Keratinocyte (primary cell): ENCODE measurements at regions not wholly inside any gene's neighbourhood (a gene's known extent, or its start where the extent isn't known, plus 50 kb on each side); places are given as distances from the start of the nearest gene placed in this dataset.
A peak's percentile ranks its signal among the peaks of the same experiment; 100 is the strongest.

Experiments used
- DNase-seq: peaks from one replicate; pipeline ENCODE4 v3.0.0-alpha.2; 2011; ENCODE audit warnings: low read depth, missing footprints, low spot score
- FAIRE-seq: peaks from 2 replicates; lab custom pipeline; 2011; peaks lifted over from hg19 to GRCh38; lab: Jason Lieb, UNC
- H2AFZ ChIP-seq: 2 replicates; pipeline ENCODE4 v1.6.0; 2012; ENCODE audit warnings: low read length, control low read depth, inconsistent platforms; ENCODE audit not compliant: control insufficient read depth
- H3K27ac ChIP-seq: 2 replicates; pipeline ENCODE4 v1.5.1; 2011; ENCODE audit warnings: low read length; ENCODE audit not compliant: control insufficient read depth, insufficient read depth
- H3K27me3 ChIP-seq: 3 replicates; pipeline ENCODE4 v1.6.0; 2011; ENCODE audit warnings: low read length; ENCODE audit not compliant: control insufficient read depth, insufficient read depth; ENCODE audit errors: extremely low read depth
- H3K36me3 ChIP-seq, 2 experiments: 2 replicates in 1 of 2; 3 replicates in 1 of 2; pipeline ENCODE4 v1.5.1; 2011; ENCODE audit warnings: low read length in 2 of 2, mild to moderate bottlenecking in 1 of 2; ENCODE audit not compliant: control insufficient read depth in 2 of 2, insufficient read depth in 2 of 2; ENCODE audit errors: extremely low read depth in 1 of 2
- H3K4me1 ChIP-seq: 3 replicates; pipeline ENCODE4 v1.5.1; 2011; ENCODE audit warnings: low read length; ENCODE audit not compliant: control insufficient read depth, insufficient read depth; ENCODE audit errors: extremely low read depth
- H3K4me2 ChIP-seq: 3 replicates; pipeline ENCODE4 v1.6.0; 2011; ENCODE audit warnings: low read depth, low read length; ENCODE audit not compliant: control insufficient read depth, insufficient read depth; ENCODE audit errors: extremely low read depth
- H3K4me3 ChIP-seq, 3 experiments: fragments of 200-600 bp in 1 of 3; sonication (generic) in 1 of 3; 2 replicates in 2 of 3; 3 replicates in 1 of 3; pipeline ENCODE4 v1.5.1; 2011 to 2016; ENCODE audit warnings: low read length in 3 of 3, mild to moderate bottlenecking in 3 of 3, control low read depth in 2 of 3, inconsistent platforms in 1 of 3, low read depth in 1 of 3, mixed read lengths in 1 of 3, mixed run types in 1 of 3, moderate library complexity in 1 of 3; ENCODE audit not compliant: control insufficient read depth in 2 of 3, insufficient read depth in 2 of 3; ENCODE audit errors: extremely low read depth in 1 of 3
- H3K79me2 ChIP-seq: 2 replicates; pipeline ENCODE4 v1.6.0; 2012; ENCODE audit warnings: low read length; ENCODE audit not compliant: control insufficient read depth, insufficient read depth
- H3K9ac ChIP-seq: 3 replicates; pipeline ENCODE4 v1.6.0; 2011; ENCODE audit warnings: low read length; ENCODE audit not compliant: control insufficient read depth, insufficient read depth; ENCODE audit errors: extremely low read depth
- H3K9me1 ChIP-seq: 3 replicates; pipeline ENCODE4 v1.6.0; 2011; ENCODE audit warnings: low read length; ENCODE audit not compliant: control insufficient read depth, insufficient read depth; ENCODE audit errors: extremely low read depth
- H3K9me3 ChIP-seq: 2 replicates; pipeline ENCODE4 v1.5.1; 2012; ENCODE audit warnings: low read depth, low read length; ENCODE audit not compliant: control insufficient read depth
- H4K20me1 ChIP-seq: 3 replicates; pipeline ENCODE4 v1.6.0; 2011; ENCODE audit warnings: low read length; ENCODE audit not compliant: control insufficient read depth, insufficient read depth; ENCODE audit errors: extremely low read depth
- EZH2 ChIP-seq: IDR thresholded peaks from one replicate; pipeline ENCODE4 v1.6.1; 2012; ENCODE audit warnings: inconsistent platforms, mild to moderate bottlenecking, low read length, moderate library complexity
- dilution Hi-C: fragments of 300-500 bp; cut with MboI; formaldehyde crosslinking; loops from one replicate; pipeline ENCODE4 v1.7.0; 2020; ENCODE audit warnings: low sequenced_read_pairs; ENCODE audit not compliant: extremely low pct_ligation_motif_present
- TF ChIP-seq, protein P1 (sequence below), 3 experiments: IDR thresholded peaks in 1 of 3; conservative IDR thresholded peaks in 1 of 3; optimal IDR thresholded peaks in 1 of 3; 2 replicates in 2 of 3; 3 replicates in 1 of 3; pipeline versions ENCODE3 to v1.5.1; 2011; ENCODE audit warnings: low read length in 3 of 3, mild to moderate bottlenecking in 3 of 3, moderate library complexity in 2 of 3, control low read depth in 1 of 3, inconsistent platforms in 1 of 3; ENCODE audit not compliant: insufficient read depth in 2 of 3; ENCODE audit errors: extremely low read depth in 1 of 3

GRCh38 chr17:34076743-34077631 lies 178.1 kb upstream of the CCL2 start:
- no peaks in the 10 kb centered on the region for H4K20me1 ChIP-seq
- no peaks in the 10 kb centered on the region for H3K4me1 ChIP-seq
- no peak for TF ChIP-seq EZH2
- TF ChIP-seq, protein P1, sequence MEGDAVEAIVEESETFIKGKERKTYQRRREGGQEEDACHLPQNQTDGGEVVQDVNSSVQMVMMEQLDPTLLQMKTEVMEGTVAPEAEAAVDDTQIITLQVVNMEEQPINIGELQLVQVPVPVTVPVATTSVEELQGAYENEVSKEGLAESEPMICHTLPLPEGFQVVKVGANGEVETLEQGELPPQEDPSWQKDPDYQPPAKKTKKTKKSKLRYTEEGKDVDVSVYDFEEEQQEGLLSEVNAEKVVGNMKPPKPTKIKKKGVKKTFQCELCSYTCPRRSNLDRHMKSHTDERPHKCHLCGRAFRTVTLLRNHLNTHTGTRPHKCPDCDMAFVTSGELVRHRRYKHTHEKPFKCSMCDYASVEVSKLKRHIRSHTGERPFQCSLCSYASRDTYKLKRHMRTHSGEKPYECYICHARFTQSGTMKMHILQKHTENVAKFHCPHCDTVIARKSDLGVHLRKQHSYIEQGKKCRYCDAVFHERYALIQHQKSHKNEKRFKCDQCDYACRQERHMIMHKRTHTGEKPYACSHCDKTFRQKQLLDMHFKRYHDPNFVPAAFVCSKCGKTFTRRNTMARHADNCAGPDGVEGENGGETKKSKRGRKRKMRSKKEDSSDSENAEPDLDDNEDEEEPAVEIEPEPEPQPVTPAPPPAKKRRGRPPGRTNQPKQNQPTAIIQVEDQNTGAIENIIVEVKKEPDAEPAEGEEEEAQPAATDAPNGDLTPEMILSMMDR (optimal IDR thresholded peaks at IDR 0.05 in 1 of 3, IDR thresholded peaks at IDR 0.05 in 1 of 3, conservative IDR thresholded peaks at IDR 0.05 in 1 of 3; ENCODE audit: extremely low read depth in 1 of 3, insufficient read depth in 2 of 3, low read length in 3 of 3) = no peak
- no peaks in the 10 kb centered on the region for H3K9me3 ChIP-seq
- FAIRE-seq (no peak), DNase-seq (no peak)
- no peaks in the 10 kb centered on the region for H3K27me3 ChIP-seq
- no peak overlapping the region for H3K27ac ChIP-seq
- H2AFZ ChIP-seq = no peak overlapping the region
- H3K4me3 ChIP-seq = no peak overlapping the region
- dilution Hi-C loops = no loop called here
- no peak overlapping the region for H3K9ac ChIP-seq
- no peak overlapping the region for H3K4me2 ChIP-seq
- no peaks in the 10 kb centered on the region for H3K36me3 ChIP-seq
- H3K9me1 ChIP-seq = no peaks in the 10 kb centered on the region
- H3K79me2 ChIP-seq = no peaks in the 10 kb centered on the region

- Histone ChIP-seq H3K4me2 (no peak overlapping the region), H4K20me1 (no peaks in the 10 kb centered on the region), H3K9ac (no peak overlapping the region), H3K27ac (no peak overlapping the region), H3K27me3 (no peaks in the 10 kb centered on the region), H3K9me1 (no peaks in the 10 kb centered on the region), H3K4me3 (no peak overlapping the region), H3K9me3 (no peaks in the 10 kb centered on the region), H3K36me3 (no peaks in the 10 kb centered on the region), H3K4me1 (no peaks in the 10 kb centered on the region), H2AFZ (no peak overlapping the region), H3K79me2 (no peaks in the 10 kb centered on the region)
- FAIRE-seq (no peak), DNase-seq (no peak)
- no peak for TF ChIP-seq EZH2
- TF ChIP-seq, protein P1 (optimal IDR thresholded peaks at IDR 0.05 in 1 of 3, IDR thresholded peaks at IDR 0.05 in 1 of 3, conservative IDR thresholded peaks at IDR 0.05 in 1 of 3; ENCODE audit: extremely low read depth in 1 of 3, insufficient read depth in 2 of 3, low read length in 3 of 3) = peak; percentile 23 to 60 (median 42)
- dilution Hi-C loops = no loop called here
Measured at GRCh38 chr17:34081269-34081668, 173.8 kb upstream of the CCL2 start.
